Loucy (cell line): ENCODE measurements at regions not wholly inside any gene's neighbourhood (a gene's known extent, or its start where the extent isn't known, plus 50 kb on each side); places are given as distances from the start of the nearest gene placed in this dataset.

Source experiments
- EZH2phosphoT487 ChIP-seq: fragments of 200-600 bp; IDR thresholded peaks from 2 replicates; pipeline ENCODE4 v1.6.1; 2018; ENCODE audit warnings: antibody characterized with exemption, mild to moderate bottlenecking, moderate library complexity, borderline replicate concordance
- TF ChIP-seq, protein P1 (sequence below): fragments of 200-600 bp; sonication (generic); conservative IDR thresholded peaks from 2 replicates; pipeline ENCODE4 v1.5.1; 2014; ENCODE audit warnings: mild to moderate bottlenecking, antibody characterized with exemption, low read length

DNA sequence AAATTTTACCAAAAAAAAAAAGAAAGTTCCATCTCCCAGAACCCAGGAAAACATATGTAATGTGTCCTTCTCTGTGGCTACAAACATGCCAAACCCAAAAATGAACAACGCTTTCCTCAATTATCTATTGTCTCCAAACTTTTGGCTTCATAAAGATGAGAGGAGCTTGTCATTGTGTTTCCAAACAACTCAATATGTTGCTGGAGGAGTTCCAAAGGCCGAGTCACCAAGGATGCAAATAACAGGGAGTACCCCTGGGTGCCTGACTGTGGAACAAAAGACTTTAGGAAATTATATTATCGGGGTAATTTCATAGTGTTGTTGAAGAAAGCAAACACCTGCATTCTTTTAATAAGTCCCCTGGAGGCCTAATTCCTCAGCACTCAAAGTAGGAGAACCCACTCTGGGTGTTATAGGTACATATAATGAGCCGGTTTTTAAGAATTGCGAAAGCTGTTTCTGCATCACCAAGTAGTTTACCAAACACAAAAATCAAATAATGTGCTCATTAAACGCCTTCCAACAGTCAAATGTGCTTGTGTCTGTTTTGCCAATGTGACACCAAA lies 206.3 kb upstream of the PRICKLE2 start:
- TF ChIP-seq, protein P1, sequence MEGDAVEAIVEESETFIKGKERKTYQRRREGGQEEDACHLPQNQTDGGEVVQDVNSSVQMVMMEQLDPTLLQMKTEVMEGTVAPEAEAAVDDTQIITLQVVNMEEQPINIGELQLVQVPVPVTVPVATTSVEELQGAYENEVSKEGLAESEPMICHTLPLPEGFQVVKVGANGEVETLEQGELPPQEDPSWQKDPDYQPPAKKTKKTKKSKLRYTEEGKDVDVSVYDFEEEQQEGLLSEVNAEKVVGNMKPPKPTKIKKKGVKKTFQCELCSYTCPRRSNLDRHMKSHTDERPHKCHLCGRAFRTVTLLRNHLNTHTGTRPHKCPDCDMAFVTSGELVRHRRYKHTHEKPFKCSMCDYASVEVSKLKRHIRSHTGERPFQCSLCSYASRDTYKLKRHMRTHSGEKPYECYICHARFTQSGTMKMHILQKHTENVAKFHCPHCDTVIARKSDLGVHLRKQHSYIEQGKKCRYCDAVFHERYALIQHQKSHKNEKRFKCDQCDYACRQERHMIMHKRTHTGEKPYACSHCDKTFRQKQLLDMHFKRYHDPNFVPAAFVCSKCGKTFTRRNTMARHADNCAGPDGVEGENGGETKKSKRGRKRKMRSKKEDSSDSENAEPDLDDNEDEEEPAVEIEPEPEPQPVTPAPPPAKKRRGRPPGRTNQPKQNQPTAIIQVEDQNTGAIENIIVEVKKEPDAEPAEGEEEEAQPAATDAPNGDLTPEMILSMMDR = no peak
- TF ChIP-seq EZH2phosphoT487 = no peak
